Neural progenitor cell (in vitro differentiated cells): ENCODE measurements at regions not wholly inside any gene's neighbourhood (a gene's known extent, or its start where the extent isn't known, plus 50 kb on each side); places are given as distances from the start of the nearest gene placed in this dataset.

Source experiments
- EZH2 ChIP-seq: fragments of 200-600 bp; sonication (generic); IDR thresholded peaks from 2 replicates; pipeline ENCODE4 v1.6.1; 2017; ENCODE audit warnings: antibody characterized with exemption, mild to moderate bottlenecking, moderate library complexity
- EZH2phosphoT487 ChIP-seq: fragments of 200-600 bp; sonication (generic); IDR thresholded peaks from 2 replicates; pipeline ENCODE4 v1.6.1; 2017; ENCODE audit warnings: antibody characterized with exemption
- TF ChIP-seq, protein P1 (sequence below): fragments of 200-600 bp; sonication (generic); IDR thresholded peaks from 2 replicates; pipeline ENCODE4 v1.5.1; 2017; ENCODE audit warnings: antibody characterized with exemption, mild to moderate bottlenecking

GRCh38 chr13:102984210-102984609 lies 82.0 kb downstream of the SLC10A2 start:
- TF ChIP-seq, protein P1, sequence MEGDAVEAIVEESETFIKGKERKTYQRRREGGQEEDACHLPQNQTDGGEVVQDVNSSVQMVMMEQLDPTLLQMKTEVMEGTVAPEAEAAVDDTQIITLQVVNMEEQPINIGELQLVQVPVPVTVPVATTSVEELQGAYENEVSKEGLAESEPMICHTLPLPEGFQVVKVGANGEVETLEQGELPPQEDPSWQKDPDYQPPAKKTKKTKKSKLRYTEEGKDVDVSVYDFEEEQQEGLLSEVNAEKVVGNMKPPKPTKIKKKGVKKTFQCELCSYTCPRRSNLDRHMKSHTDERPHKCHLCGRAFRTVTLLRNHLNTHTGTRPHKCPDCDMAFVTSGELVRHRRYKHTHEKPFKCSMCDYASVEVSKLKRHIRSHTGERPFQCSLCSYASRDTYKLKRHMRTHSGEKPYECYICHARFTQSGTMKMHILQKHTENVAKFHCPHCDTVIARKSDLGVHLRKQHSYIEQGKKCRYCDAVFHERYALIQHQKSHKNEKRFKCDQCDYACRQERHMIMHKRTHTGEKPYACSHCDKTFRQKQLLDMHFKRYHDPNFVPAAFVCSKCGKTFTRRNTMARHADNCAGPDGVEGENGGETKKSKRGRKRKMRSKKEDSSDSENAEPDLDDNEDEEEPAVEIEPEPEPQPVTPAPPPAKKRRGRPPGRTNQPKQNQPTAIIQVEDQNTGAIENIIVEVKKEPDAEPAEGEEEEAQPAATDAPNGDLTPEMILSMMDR, result no peak
- TF ChIP-seq EZH2, result no peak
- no peak for TF ChIP-seq EZH2phosphoT487
